Small intestine (tissue), 7 donors: ENCODE measurements at regions not wholly inside any gene's neighbourhood (a gene's known extent, or its start where the extent isn't known, plus 50 kb on each side); places are given as distances from the start of the nearest gene placed in this dataset.
A peak's percentile ranks its signal among the peaks of the same experiment; 100 is the strongest.
"Not testable (repeated sequence)": the region's sequence is repeated elsewhere in the genome, so short reads cannot be mapped to it uniquely, and the experiment has no call there.

Experiments used
- DNase-seq, 2 donors: peaks; one replicate each; pipeline versions ENCODE4 v3.0.0 to v3.0.0-alpha.2; 2013
- FAIRE-seq: peaks from 2 replicates; lab custom pipeline; 2012; peaks lifted over from hg19 to GRCh38; lab: Jason Lieb, UNC
- H3K27ac ChIP-seq, 3 donors: one replicate each; pipeline ENCODE4 v1.5.1; 2013; ENCODE audit warnings: low read length in 2 of 3, mild to moderate bottlenecking in 2 of 3, control low read depth in 1 of 3, inconsistent platforms in 1 of 3, low read depth in 1 of 3, moderate library complexity in 1 of 3
- H3K27me3 ChIP-seq, 3 donors: one replicate each; pipeline ENCODE4 v1.6.1; 2013; ENCODE audit warnings: low read length in 3 of 3, inconsistent platforms in 1 of 3; ENCODE audit not compliant: control insufficient read depth in 3 of 3, insufficient read depth in 3 of 3
- H3K36me3 ChIP-seq, 3 donors: one replicate each; pipeline ENCODE4 v1.6.1; 2013; ENCODE audit warnings: low read length in 3 of 3, inconsistent platforms in 1 of 3, low read depth in 1 of 3, mild to moderate bottlenecking in 1 of 3, moderate library complexity in 1 of 3; ENCODE audit not compliant: control insufficient read depth in 3 of 3, insufficient read depth in 2 of 3
- H3K4me1 ChIP-seq, 3 donors: one replicate each; pipeline ENCODE4 v1.6.1; 2013; ENCODE audit warnings: low read length in 2 of 3, inconsistent platforms in 1 of 3, low read depth in 1 of 3, mild to moderate bottlenecking in 1 of 3, moderate library complexity in 1 of 3; ENCODE audit not compliant: control insufficient read depth in 3 of 3, insufficient read depth in 2 of 3
- H3K4me3 ChIP-seq, 3 donors: one replicate each; pipeline ENCODE4 v1.5.1; 2013; ENCODE audit warnings: low read length in 3 of 3, control low read depth in 1 of 3, inconsistent platforms in 1 of 3, low read depth in 1 of 3, mild to moderate bottlenecking in 1 of 3, moderate library complexity in 1 of 3
- H3K9me3 ChIP-seq, 2 donors: one replicate each; pipeline ENCODE4 v1.6.1; 2013; ENCODE audit warnings: low read depth in 1 of 2, low read length in 1 of 2; ENCODE audit not compliant: control insufficient read depth in 2 of 2, insufficient read depth in 1 of 2
- WGBS, 3 donors: extraction: QIAGEN DNeasy Blood & Tissue Kit; methylation state at CpG; one replicate each; pipeline ENCODE4 v1.1.7; 2013; 5-methylcytosine and 5-hydroxymethylcytosine counted together
- donor health status: healthy with polysubstance abuse.
- donor health status: control.
- donor health status: control.
- donor health status: Bipolar disorder and iron deficiency.
- donor health status: healthy.

GRCh38 chr3:43844757-43845156 lies 154.0 kb downstream of the ABHD5 start:
- Histone ChIP-seq H3K4me3 (no peak overlapping the region), H3K9me3 (peaks cover 0 to 3% of the 10 kb centered on the region in 2 donors), H3K4me1 (no peaks in the 10 kb centered on the region), H3K36me3 (no peaks in the 10 kb centered on the region), H3K27ac (no peak overlapping the region), H3K27me3 (no peaks in the 10 kb centered on the region)
- FAIRE-seq (no peak), DNase-seq (no peak)
- 72 to 77% (median 77%) methylated on average over 3 of the region's 3 CpGs for WGBS, 3 donors

- 46 to 73% (median 53%) methylated on average over 1 of the region's 1 CpG for WGBS, 3 donors
- not testable (repeated sequence) for H3K27me3 ChIP-seq, H3K9me3 ChIP-seq, H3K4me3 ChIP-seq, H3K4me1 ChIP-seq, H3K27ac ChIP-seq, FAIRE-seq, DNase-seq, H3K36me3 ChIP-seq
These were observed 154.8 kb downstream of the ABHD5 start for GRCh38 chr3:43845553-43845952.

- H3K27ac ChIP-seq: no peak overlapping the region
- DNase-seq (no peak), FAIRE-seq (no peak)
- no peaks in the 10 kb centered on the region for H3K4me1 ChIP-seq
- no peak overlapping the region for H3K4me3 ChIP-seq
- WGBS, 3 donors: 6 to 34% (median 11%) methylated on average over 1 of the region's 1 CpG
- no peaks in the 10 kb centered on the region for H3K9me3 ChIP-seq
- H3K27me3 ChIP-seq: peaks cover 1 to 18% (median 3%) of the 10 kb centered on the region in 3 donors
- H3K36me3 ChIP-seq: no peaks in the 10 kb centered on the region
These were observed 161.3 kb downstream of the ABHD5 start for GRCh38 chr3:43852066-43852465.

GRCh38 chr3:43854283-43854682 lies 163.5 kb downstream of the ABHD5 start:
- no peaks in the 10 kb centered on the region for H3K36me3 ChIP-seq
- no peak overlapping the region for H3K4me3 ChIP-seq
- no peak overlapping the region for H3K27ac ChIP-seq
- no peaks in the 10 kb centered on the region for H3K9me3 ChIP-seq
- DNase-seq (no peak), FAIRE-seq (no peak)
- peaks cover 3 to 35% (median 8%) of the 10 kb centered on the region in 3 donors for H3K27me3 ChIP-seq
- H3K4me1 ChIP-seq: no peaks in the 10 kb centered on the region
- 50 to 63% (median 50%) methylated on average over 2 of the region's 2 CpGs for WGBS, 3 donors

- no peak overlapping the region for H3K27ac ChIP-seq
- peaks cover 3 to 37% (median 8%) of the 10 kb centered on the region in 3 donors for H3K27me3 ChIP-seq
- no peaks in the 10 kb centered on the region for H3K4me1 ChIP-seq
- no peak for DNase-seq
- no peak for FAIRE-seq
- H3K36me3 ChIP-seq: no peaks in the 10 kb centered on the region
- H3K9me3 ChIP-seq: no peaks in the 10 kb centered on the region
- no peak overlapping the region for H3K4me3 ChIP-seq
- 57 to 71% (median 59%) methylated on average over 6 of the region's 6 CpGs for WGBS, 3 donors
These were observed 164.2 kb downstream of the ABHD5 start for GRCh38 chr3:43854916-43855315.

GRCh38 chr3:43855674-43856299 lies 165.0 kb downstream of the ABHD5 start:
- Histone ChIP-seq H3K4me3 (no peak overlapping the region), H3K27ac (no peak overlapping the region), H3K9me3 (no peaks in the 10 kb centered on the region), H3K27me3 (peaks cover 3 to 37% (median 8%) of the 10 kb centered on the region in 3 donors), H3K36me3 (no peaks in the 10 kb centered on the region), H3K4me1 (no peaks in the 10 kb centered on the region)
- FAIRE-seq (no peak), DNase-seq (peak; percentile 68 to 74)
- WGBS, 3 donors: 15 to 26% (median 19%) methylated on average over 3 of the region's 3 CpGs

- WGBS, 3 donors: 78 to 82% (median 81%) methylated on average over 7 of the region's 7 CpGs
- FAIRE-seq: no peak
These were observed 165.6 kb downstream of the ABHD5 start for GRCh38 chr3:43856351-43856750.

GRCh38 chr3:43856761-43857160 lies 166.0 kb downstream of the ABHD5 start:
- H3K27me3 ChIP-seq: peaks cover 3 to 39% (median 8%) of the 10 kb centered on the region in 3 donors
- DNase-seq (no peak), FAIRE-seq (no peak)
- H3K9me3 ChIP-seq: no peaks in the 10 kb centered on the region
- H3K4me3 ChIP-seq: no peak overlapping the region
- H3K4me1 ChIP-seq: no peaks in the 10 kb centered on the region
- 78 to 86% (median 80%) methylated on average over 5 of the region's 5 CpGs for WGBS, 3 donors
- no peak overlapping the region for H3K27ac ChIP-seq
- H3K36me3 ChIP-seq: no peaks in the 10 kb centered on the region

More at GRCh38 chr3:43856351-43856750, 165.6 kb downstream of the ABHD5 start:
- DNase-seq: no peak
- H3K4me1 ChIP-seq: no peaks in the 10 kb centered on the region
- H3K27ac ChIP-seq: no peak overlapping the region
- no peak overlapping the region for H3K4me3 ChIP-seq
- H3K9me3 ChIP-seq: no peaks in the 10 kb centered on the region
- H3K36me3 ChIP-seq: no peaks in the 10 kb centered on the region
- H3K27me3 ChIP-seq: peaks cover 3 to 39% (median 8%) of the 10 kb centered on the region in 3 donors
